ENCODE measurements at regions not wholly inside any gene's neighbourhood (a gene's known extent, or its start where the extent isn't known, plus 50 kb on each side); places are given as distances from the start of the nearest gene placed in this dataset.

- no peak for DNase-seq
Measured at GRCh38 chr5:61596265-61596664, 264.2 kb downstream of the ZSWIM6 start.

- DNase-seq = no peak
Measured at GRCh38 chr5:61597684-61598083, 265.6 kb downstream of the ZSWIM6 start.

GRCh38 chr5:61598126-61598525 is 266.1 kb downstream of the ZSWIM6 start:
- no peak for DNase-seq

- DNase-seq = no peak
Measured at GRCh38 chr5:61599370-61600122, 267.5 kb downstream of the ZSWIM6 start.

GRCh38 chr5:61600123-61600444 is 268.0 kb downstream of the ZSWIM6 start:
- DNase-seq = no peak

- DNase-seq = no peak
Measured at GRCh38 chr5:61600945-61601511, 269.0 kb downstream of the ZSWIM6 start.

- DNase-seq = no peak
Measured at GRCh38 chr5:61603211-61603908, 271.3 kb downstream of the ZSWIM6 start.

- no peak for DNase-seq
Measured at GRCh38 chr5:61604076-61605025, 272.3 kb downstream of the ZSWIM6 start.

GRCh38 chr5:61609840-61610677 is 278.0 kb downstream of the ZSWIM6 start:
- DNase-seq = no peak

GRCh38 chr5:61610678-61611024 is 278.6 kb downstream of the ZSWIM6 start:
- no peak for DNase-seq

GRCh38 chr5:61612431-61612830 is 280.4 kb downstream of the ZSWIM6 start:
- no peak for DNase-seq

- no peak for DNase-seq
Measured at GRCh38 chr5:61613679-61614078, 281.6 kb downstream of the ZSWIM6 start.

- no peak for DNase-seq
Measured at GRCh38 chr5:61614606-61615005, 282.5 kb downstream of the ZSWIM6 start.

GRCh38 chr5:61617039-61617438 is 285.0 kb downstream of the ZSWIM6 start:
- DNase-seq = no peak

GRCh38 chr5:61617995-61618525 is 286.0 kb downstream of the ZSWIM6 start:
- no peak for DNase-seq

- no peak for DNase-seq
Measured at GRCh38 chr5:61618577-61618976, 286.5 kb downstream of the ZSWIM6 start.

- DNase-seq = no peak
Measured at GRCh38 chr5:61619289-61619688, 287.2 kb downstream of the ZSWIM6 start.

- DNase-seq = no peak
Measured at GRCh38 chr5:61619777-61620518, 287.9 kb downstream of the ZSWIM6 start.

GRCh38 chr5:61620699-61621182 is 288.7 kb downstream of the ZSWIM6 start:
- no peak for DNase-seq

- no peak for DNase-seq
Measured at GRCh38 chr5:61621202-61621650, 289.2 kb downstream of the ZSWIM6 start.

GRCh38 chr5:61622156-61622555 is 290.1 kb downstream of the ZSWIM6 start:
- DNase-seq = no peak
